T-cell (primary cell): ENCODE measurements at regions not wholly inside any gene's neighbourhood (a gene's known extent, or its start where the extent isn't known, plus 50 kb on each side); places are given as distances from the start of the nearest gene placed in this dataset.

ENCODE experiments used
- ATAC-seq, 4 experiments: fragments of 200-7000 bp in 3 of 4; fragments of 150-1000 bp in 1 of 4; cut with Tn5 transposase; replicated peaks in 1 of 4; 1 replicate in 3 of 4; 2 replicates in 1 of 4; pipeline ENCODE4 v1.10.0; 2021; ENCODE audit warnings: moderate library complexity in 3 of 4, mild to moderate bottlenecking in 2 of 4, moderate number of reproducible peaks in 1 of 4
- CTCF ChIA-PET, 2 donors: fragments of 300-600 bp; sonication (Branson Sonifier 250); formaldehyde crosslinking; loops; one replicate each; lab custom pipeline; 2022; ENCODE audit warnings: antibody characterized with exemption in 2 of 2; lab: Charles Lee
- POLR2A ChIA-PET, 2 donors: fragments of 300-600 bp; sonication (Branson Sonifier 250); formaldehyde crosslinking; loops; one replicate each; lab custom pipeline; 2022; ENCODE audit warnings: antibody characterized with exemption in 2 of 2; lab: Charles Lee
- DNase-seq, 35 experiments: peaks; one replicate each; pipeline versions ENCODE4 v3.0.0 to v3.0.0-alpha.2; 2013 to 2023
- H3K27ac ChIP-seq: one replicate; pipeline ENCODE4 v1.5.1; 2013; ENCODE audit warnings: low read length
- H3K27me3 ChIP-seq, 2 experiments: replicated peaks in 1 of 2; 1 replicate in 1 of 2; 2 replicates in 1 of 2; pipeline versions ENCODE4 v1.6.1 to v1.7.0; 2013; ENCODE audit warnings: low read length in 1 of 2, mixed read lengths in 1 of 2; ENCODE audit not compliant: control insufficient read depth in 2 of 2, insufficient read depth in 2 of 2; ENCODE audit errors: extremely low read depth in 1 of 2
- H3K36me3 ChIP-seq, 2 donors: 1 replicate in 1 of 2; 2 replicates in 1 of 2; pipeline versions ENCODE4 v1.6.1 to v1.7.0; 2013; ENCODE audit warnings: low read length in 1 of 2; ENCODE audit not compliant: control insufficient read depth in 2 of 2, insufficient read depth in 1 of 2; ENCODE audit errors: extremely low read depth in 1 of 2
- H3K4me1 ChIP-seq, 2 experiments: 1 replicate in 1 of 2; 2 replicates in 1 of 2; pipeline versions ENCODE4 v1.6.1 to v1.7.0; 2013; ENCODE audit warnings: low read length in 2 of 2, mixed read lengths in 1 of 2; ENCODE audit not compliant: insufficient read depth in 2 of 2, control insufficient read depth in 1 of 2; ENCODE audit errors: extremely low read depth in 1 of 2
- H3K4me3 ChIP-seq, 2 donors: 1 replicate in 1 of 2; 2 replicates in 1 of 2; pipeline versions ENCODE4 v1.5.1 to v1.7.0; 2013; ENCODE audit warnings: mild to moderate bottlenecking in 2 of 2, low read length in 1 of 2, moderate library complexity in 1 of 2; ENCODE audit not compliant: control insufficient read depth in 1 of 2; ENCODE audit errors: extremely low read depth in 1 of 2
- H3K9me3 ChIP-seq: 2 replicates; pipeline ENCODE4 v1.7.0; 2013
- H3K27ac Mint-ChIP-seq, 2 donors: one replicate each; pipeline ENCODE4 v1.8.0; 2020 to 2021; ENCODE audit warnings: mild to moderate bottlenecking in 2 of 2, mixed read lengths in 2 of 2
- H3K27me3 Mint-ChIP-seq, 2 donors: one replicate each; pipeline ENCODE4 v1.8.0; 2021 to 2022; ENCODE audit warnings: mixed read lengths in 2 of 2
- H3K36me3 Mint-ChIP-seq: one replicate; pipeline ENCODE4 v1.8.0; 2021; ENCODE audit warnings: mixed read lengths
- H3K4me1 Mint-ChIP-seq, 3 donors: one replicate each; pipeline ENCODE4 v1.8.0; 2020 to 2022; ENCODE audit warnings: mixed read lengths in 3 of 3, mild to moderate bottlenecking in 1 of 3
- H3K4me3 Mint-ChIP-seq, 3 donors: one replicate each; pipeline ENCODE4 v1.8.0; 2020 to 2022; ENCODE audit warnings: mild to moderate bottlenecking in 3 of 3, mixed read lengths in 3 of 3, moderate library complexity in 3 of 3
- H3K9me3 Mint-ChIP-seq, 3 donors: one replicate each; pipeline ENCODE4 v1.8.0; 2020 to 2022; ENCODE audit warnings: mixed read lengths in 3 of 3
- WGBS: methylation state at CpG from one replicate; pipeline ENCODE4 v1.1.5; 2013; ENCODE audit warnings: missing lambda C conversion rate; ENCODE audit not compliant: insufficient coverage; 5-methylcytosine and 5-hydroxymethylcytosine counted together

DNA sequence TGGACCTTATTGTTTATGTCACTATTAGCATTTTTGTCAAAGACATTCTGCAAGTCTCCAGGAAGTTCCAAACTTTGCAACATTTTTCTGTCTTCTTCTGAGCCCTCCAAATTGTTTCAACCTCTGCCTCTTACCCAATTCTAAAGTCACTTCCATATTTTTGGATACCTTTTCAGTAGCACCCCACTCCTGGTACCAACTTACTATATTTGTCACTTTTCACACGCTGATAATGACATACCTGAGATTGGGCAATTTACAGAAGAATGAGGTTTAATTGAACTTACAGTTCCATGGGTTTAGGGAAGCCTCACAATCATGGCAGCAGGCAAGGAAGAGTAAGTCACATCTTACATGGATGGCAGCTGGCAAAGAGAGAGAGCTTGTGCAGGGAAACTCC is 1206.5 kb upstream of the EPHA6 start:
- H3K9me3 ChIP-seq: no peaks in the 10 kb centered on the region
- no peak overlapping the region for H3K27ac Mint-ChIP-seq
- DNase-seq: no peak
- POLR2A ChIA-PET: no interaction called here
- H3K27me3 ChIP-seq: no peaks in the 10 kb centered on the region
- CTCF ChIA-PET: no interaction called here
- no peaks in the 10 kb centered on the region for H3K36me3 Mint-ChIP-seq
- H3K36me3 ChIP-seq: no peaks in the 10 kb centered on the region
- H3K4me1 ChIP-seq: no peaks in the 10 kb centered on the region
- H3K27ac ChIP-seq: no peak overlapping the region
- no CpG with 5 or more reads among the region's 1 CpG for WGBS
- no peak overlapping the region for H3K4me3 ChIP-seq
- no peak overlapping the region for H3K4me3 Mint-ChIP-seq
- no peaks in the 10 kb centered on the region for H3K4me1 Mint-ChIP-seq
- ATAC-seq: no peak
- H3K9me3 Mint-ChIP-seq: peaks cover 16 to 37% (median 31%) of the 10 kb centered on the region in 3 donors
- no peaks in the 10 kb centered on the region for H3K27me3 Mint-ChIP-seq

DNA sequence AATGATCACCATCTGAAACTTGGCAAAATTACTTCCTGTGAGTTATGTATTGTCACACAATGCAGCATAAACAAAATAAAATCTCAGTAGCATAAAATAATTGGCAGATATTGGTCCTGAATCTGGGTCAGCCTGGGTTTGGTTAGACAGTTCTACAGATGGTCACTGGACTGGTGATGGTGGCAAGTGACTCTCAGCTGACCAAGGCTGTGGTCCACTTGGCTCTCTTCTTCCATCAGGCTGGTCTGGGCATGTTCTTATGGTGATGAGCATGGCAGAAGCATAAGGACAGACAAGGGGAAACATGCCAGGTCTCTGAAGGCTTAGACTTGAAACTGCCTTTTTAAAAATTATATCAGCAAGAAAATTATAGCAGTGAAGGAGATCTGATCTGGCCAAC is 1205.0 kb upstream of the EPHA6 start:
- H3K27ac Mint-ChIP-seq: no peak overlapping the region
- CTCF ChIA-PET: no interaction called here
- ATAC-seq: no peak

DNA sequence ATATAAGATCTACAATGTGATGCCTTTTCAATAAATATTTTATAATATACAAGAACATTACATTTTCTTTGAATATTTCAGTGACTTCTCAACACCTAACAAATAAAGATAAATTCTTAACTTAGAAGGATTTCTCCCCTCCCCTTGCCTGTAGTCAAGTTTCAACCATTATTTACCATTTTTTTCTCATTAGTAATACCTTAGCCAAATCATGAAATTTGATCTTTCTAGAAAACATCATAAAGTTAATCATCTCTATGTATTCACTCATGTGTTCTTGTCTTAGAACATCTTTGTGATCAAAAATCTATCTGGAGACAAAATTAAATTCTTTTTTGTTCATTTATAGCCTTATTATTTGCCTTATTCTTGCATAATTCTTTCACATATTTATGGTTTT is 1201.8 kb upstream of the EPHA6 start:
- Mint-ChIP-seq H3K4me3 (no peak overlapping the region), H3K27ac (no peak overlapping the region), H3K27me3 (no peaks in the 10 kb centered on the region), H3K4me1 (no peaks in the 10 kb centered on the region), H3K36me3 (no peaks in the 10 kb centered on the region), H3K9me3 (peaks cover 7 to 26% (median 17%) of the 10 kb centered on the region in 3 donors)
- Histone ChIP-seq H3K4me3 (no peak overlapping the region), H3K9me3 (no peaks in the 10 kb centered on the region), H3K36me3 (no peaks in the 10 kb centered on the region), H3K27me3 (no peaks in the 10 kb centered on the region), H3K4me1 (no peaks in the 10 kb centered on the region), H3K27ac (no peak overlapping the region)
- no peak for DNase-seq
- ChIA-PET CTCF (no interaction called here), POLR2A (no interaction called here)
- no peak for ATAC-seq

More for the DNA sequence above, 1205.0 kb upstream of the EPHA6 start:
- Histone ChIP-seq H3K27ac (no peak overlapping the region), H3K9me3 (no peaks in the 10 kb centered on the region), H3K4me3 (no peak overlapping the region), H3K27me3 (no peaks in the 10 kb centered on the region), H3K36me3 (no peaks in the 10 kb centered on the region), H3K4me1 (no peaks in the 10 kb centered on the region)
- Mint-ChIP-seq H3K27me3 (no peaks in the 10 kb centered on the region), H3K36me3 (no peaks in the 10 kb centered on the region), H3K4me1 (no peaks in the 10 kb centered on the region), H3K4me3 (no peak overlapping the region), H3K9me3 (peaks cover 12 to 37% (median 31%) of the 10 kb centered on the region in 3 donors)
- POLR2A ChIA-PET: no interaction called here
- no peak for DNase-seq

DNA sequence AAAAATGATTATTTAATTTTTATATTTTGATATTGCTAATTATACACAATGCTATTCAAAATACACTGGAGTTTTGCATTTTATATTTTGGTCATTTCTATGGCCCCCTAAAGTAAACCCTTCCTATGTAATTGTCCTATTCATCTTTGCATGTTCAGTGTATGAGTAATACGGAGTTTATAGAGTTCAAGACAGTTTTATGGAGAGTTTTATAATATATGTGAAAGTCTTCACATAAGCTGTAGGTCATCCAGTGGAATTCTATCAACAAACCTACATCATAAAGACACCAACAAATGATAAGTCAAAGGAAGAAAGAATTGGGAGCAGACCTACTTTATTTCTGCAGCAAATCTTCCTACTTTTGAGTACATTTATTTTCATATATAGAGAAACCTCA is 1200.4 kb upstream of the EPHA6 start:
- no peak overlapping the region for H3K4me3 ChIP-seq
- no peak overlapping the region for H3K4me3 Mint-ChIP-seq
- H3K9me3 Mint-ChIP-seq: peaks cover 3 to 19% (median 10%) of the 10 kb centered on the region in 3 donors
- no peaks in the 10 kb centered on the region for H3K4me1 ChIP-seq
- DNase-seq: no peak
- no peak overlapping the region for H3K27ac ChIP-seq
- no peak for ATAC-seq
- no peaks in the 10 kb centered on the region for H3K27me3 Mint-ChIP-seq
- ChIA-PET POLR2A (interaction anchor here in 1 of 2 donors (0.7 kb wide), 1 partner anchor 24 kb away, joined by 4 read pairs; no protein-coding TSS in a partner anchor), CTCF (no interaction called here)
- no peaks in the 10 kb centered on the region for H3K4me1 Mint-ChIP-seq
- no peaks in the 10 kb centered on the region for H3K36me3 ChIP-seq
- no CpG with 5 or more reads among the region's 1 CpG for WGBS
- no peak overlapping the region for H3K27ac Mint-ChIP-seq
- H3K9me3 ChIP-seq: no peaks in the 10 kb centered on the region
- no peaks in the 10 kb centered on the region for H3K27me3 ChIP-seq
- no peaks in the 10 kb centered on the region for H3K36me3 Mint-ChIP-seq

DNA sequence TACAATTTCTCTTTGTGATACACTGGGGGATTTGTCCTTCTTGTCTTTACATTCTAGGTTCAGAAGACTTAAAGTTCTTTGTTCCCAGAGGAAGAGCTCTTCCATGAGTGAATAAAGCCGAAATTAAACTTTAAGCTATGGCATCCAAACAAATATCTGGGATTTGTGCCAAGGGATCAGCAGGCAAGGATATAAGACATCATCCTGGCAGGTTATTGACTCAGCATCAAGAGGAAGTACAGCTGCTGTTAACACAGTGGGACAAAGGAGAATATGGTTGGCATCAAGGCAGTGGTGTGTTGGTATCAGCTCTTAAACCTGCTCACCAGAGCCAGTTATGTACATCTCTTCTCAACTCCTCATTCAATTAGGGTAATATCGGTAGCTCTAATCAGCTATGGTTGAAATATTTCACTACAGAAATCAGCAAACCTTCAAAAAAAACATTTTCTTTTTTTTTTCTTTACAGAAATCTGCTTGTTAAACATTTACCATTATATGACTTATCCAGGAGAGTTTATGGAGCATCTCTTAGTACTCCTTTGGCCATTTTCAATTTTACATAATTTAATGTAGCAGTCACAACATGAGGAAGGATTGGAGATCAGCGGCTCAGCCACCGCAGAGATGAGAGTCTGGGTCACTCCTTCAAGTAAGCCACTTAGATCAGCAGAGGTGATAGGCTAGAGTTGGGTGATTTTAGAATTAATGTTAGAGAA is 1198.6 kb upstream of the EPHA6 start:
- Mint-ChIP-seq H3K9me3 (peaks cover 0 to 6% (median 3%) of the 10 kb centered on the region in 3 donors), H3K36me3 (no peaks in the 10 kb centered on the region), H3K27ac (no peak overlapping the region), H3K4me3 (no peak overlapping the region), H3K4me1 (no peaks in the 10 kb centered on the region), H3K27me3 (no peaks in the 10 kb centered on the region)
- ChIA-PET POLR2A (no interaction called here), CTCF (no interaction called here)
- Histone ChIP-seq H3K4me1 (no peaks in the 10 kb centered on the region), H3K9me3 (no peaks in the 10 kb centered on the region), H3K36me3 (no peaks in the 10 kb centered on the region), H3K4me3 (no peak overlapping the region), H3K27me3 (no peaks in the 10 kb centered on the region), H3K27ac (no peak overlapping the region)
- DNase-seq (no peak), ATAC-seq (no peak)
- 86% methylated on average over 2 of the region's 4 CpGs for WGBS

DNA sequence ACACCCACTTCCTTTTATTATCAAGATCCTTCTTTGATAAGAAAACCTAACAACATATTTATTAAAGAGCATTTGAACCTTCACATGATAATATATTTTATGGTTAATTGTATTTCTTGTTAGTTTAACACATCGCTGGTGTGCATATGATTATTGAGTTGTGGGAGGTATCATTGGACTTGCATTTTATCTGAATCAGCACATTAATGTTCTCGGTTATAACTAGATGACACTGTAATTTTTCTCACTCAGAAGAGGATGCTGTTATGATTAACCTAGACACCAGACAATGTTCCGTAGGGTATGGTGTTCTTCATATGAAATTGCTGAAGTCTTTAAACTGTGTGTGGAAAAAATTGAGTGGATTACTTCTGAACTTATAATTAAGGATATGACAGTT is 1188.3 kb upstream of the EPHA6 start:
- Histone ChIP-seq H3K27me3 (no peaks in the 10 kb centered on the region), H3K36me3 (no peaks in the 10 kb centered on the region), H3K27ac (no peak overlapping the region), H3K4me3 (no peak overlapping the region), H3K4me1 (no peaks in the 10 kb centered on the region), H3K9me3 (no peaks in the 10 kb centered on the region)
- ATAC-seq: no peak
- no CpG with 5 or more reads among the region's 3 CpGs for WGBS
- ChIA-PET CTCF (no interaction called here), POLR2A (no interaction called here)
- no peak overlapping the region for H3K4me3 Mint-ChIP-seq
- no peak overlapping the region for H3K27ac Mint-ChIP-seq
- H3K4me1 Mint-ChIP-seq: no peaks in the 10 kb centered on the region
- H3K36me3 Mint-ChIP-seq: no peaks in the 10 kb centered on the region
- peaks cover 0 to 6% (median 6%) of the 10 kb centered on the region in 3 donors for H3K9me3 Mint-ChIP-seq
- no peak for DNase-seq
- H3K27me3 Mint-ChIP-seq: no peaks in the 10 kb centered on the region

DNA sequence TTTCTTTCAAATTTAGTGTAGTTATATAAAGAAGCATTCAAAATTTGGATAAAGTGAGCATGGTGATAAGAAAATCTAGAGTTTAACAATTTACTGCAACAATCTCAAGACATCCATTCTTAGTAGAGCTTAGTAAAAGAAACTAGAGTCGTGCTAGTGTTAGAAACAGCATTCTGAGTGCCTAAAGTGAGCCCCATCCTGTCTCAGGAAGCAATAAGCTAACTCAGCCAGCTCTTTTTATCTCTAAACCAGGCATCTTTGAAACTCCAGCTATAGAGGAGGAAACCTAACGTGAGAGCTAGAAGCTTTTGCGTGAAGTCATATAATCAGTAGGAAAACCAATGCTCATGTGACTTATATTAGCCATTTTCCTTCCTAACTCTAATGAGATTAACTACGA is 1187.1 kb upstream of the EPHA6 start:
- Histone ChIP-seq H3K4me3 (no peak overlapping the region), H3K27me3 (no peaks in the 10 kb centered on the region), H3K4me1 (no peaks in the 10 kb centered on the region), H3K9me3 (no peaks in the 10 kb centered on the region), H3K27ac (no peak overlapping the region), H3K36me3 (no peaks in the 10 kb centered on the region)
- Mint-ChIP-seq H3K9me3 (peaks cover 0 to 5% (median 0%) of the 10 kb centered on the region in 3 donors), H3K36me3 (no peaks in the 10 kb centered on the region), H3K4me1 (no peaks in the 10 kb centered on the region), H3K4me3 (no peak overlapping the region), H3K27me3 (no peaks in the 10 kb centered on the region), H3K27ac (no peak overlapping the region)
- no CpG with 5 or more reads among the region's 4 CpGs for WGBS
- DNase-seq (no peak), ATAC-seq (no peak)
- ChIA-PET POLR2A (no interaction called here), CTCF (no interaction called here)
